ENCODE measurements at regions not wholly inside any gene's neighbourhood (a gene's known extent, or its start where the extent isn't known, plus 50 kb on each side); places are given as distances from the start of the nearest gene placed in this dataset.
A peak's percentile ranks its signal among the peaks of the same experiment; 100 is the strongest.

- no peak for TF ChIP-seq CTCF (IDR thresholded peaks at IDR 0.05; ENCODE audit: low read depth, low read length)
- H3K9me3 ChIP-seq (ENCODE audit: low read depth) = no peaks in the 10 kb centered on the region
- no peaks in the 10 kb centered on the region for H3K4me1 ChIP-seq (ENCODE audit: low read depth)
- peaks cover 2% of the 10 kb centered on the region for H3K27me3 ChIP-seq
- H3K36me3 ChIP-seq = no peaks in the 10 kb centered on the region
- no peak for DNase-seq (ENCODE audit: low read depth in 1 of 2, low spot score in 1 of 2)
- no peak overlapping the region for H3K27ac ChIP-seq
- H3K4me3 ChIP-seq = no peak overlapping the region
Observed at GRCh38 chr19:30909216-30909615, 440.0 kb downstream of the TSHZ3 start.

DNA sequence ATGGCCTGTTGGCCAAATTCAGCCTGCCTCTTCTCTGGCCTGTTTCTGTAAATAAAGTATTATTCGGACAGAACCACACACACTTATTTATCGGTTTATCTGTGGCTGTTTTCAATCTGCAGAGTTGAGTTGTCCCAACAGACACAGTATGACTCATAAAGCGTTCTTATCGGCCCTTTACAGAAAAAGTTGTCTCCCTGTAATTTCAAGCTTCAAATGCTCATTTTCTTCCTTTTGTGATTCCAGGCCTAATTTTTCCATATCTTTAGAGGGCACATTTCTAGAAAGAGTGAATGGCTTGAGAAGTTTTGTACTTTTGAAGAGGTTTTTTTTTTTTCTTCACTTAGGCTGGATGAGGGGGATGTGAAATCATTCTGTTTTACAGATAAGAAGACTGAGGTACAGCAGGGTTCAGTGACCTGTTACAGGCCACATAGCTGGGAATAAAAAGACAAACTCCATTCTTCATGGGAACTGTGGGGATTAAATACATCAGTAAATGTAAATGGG, 440.9 kb downstream of the TSHZ3 start:
- TF ChIP-seq CTCF (IDR thresholded peaks at IDR 0.05; ENCODE audit: low read depth, low read length) = no peak
- Histone ChIP-seq H3K36me3 (no peaks in the 10 kb centered on the region), H3K4me3 (no peak overlapping the region), H3K27me3 (peaks cover 2% of the 10 kb centered on the region), H3K27ac (no peak overlapping the region), H3K4me1 (ENCODE audit: low read depth) (no peaks in the 10 kb centered on the region), H3K9me3 (ENCODE audit: low read depth) (no peaks in the 10 kb centered on the region)
- no peak for DNase-seq (ENCODE audit: low read depth in 1 of 2, low spot score in 1 of 2)

- Histone ChIP-seq H3K27ac (no peak overlapping the region), H3K4me1 (ENCODE audit: low read depth) (no peaks in the 10 kb centered on the region), H3K9me3 (ENCODE audit: low read depth) (no peaks in the 10 kb centered on the region), H3K4me3 (no peak overlapping the region), H3K36me3 (no peaks in the 10 kb centered on the region), H3K27me3 (peaks cover 2% of the 10 kb centered on the region)
- no peak for TF ChIP-seq CTCF (IDR thresholded peaks at IDR 0.05; ENCODE audit: low read depth, low read length)
- no peak for DNase-seq (ENCODE audit: low read depth in 1 of 2, low spot score in 1 of 2)
Observed at GRCh38 chr19:30906871-30907270, 442.4 kb downstream of the TSHZ3 start.

DNA sequence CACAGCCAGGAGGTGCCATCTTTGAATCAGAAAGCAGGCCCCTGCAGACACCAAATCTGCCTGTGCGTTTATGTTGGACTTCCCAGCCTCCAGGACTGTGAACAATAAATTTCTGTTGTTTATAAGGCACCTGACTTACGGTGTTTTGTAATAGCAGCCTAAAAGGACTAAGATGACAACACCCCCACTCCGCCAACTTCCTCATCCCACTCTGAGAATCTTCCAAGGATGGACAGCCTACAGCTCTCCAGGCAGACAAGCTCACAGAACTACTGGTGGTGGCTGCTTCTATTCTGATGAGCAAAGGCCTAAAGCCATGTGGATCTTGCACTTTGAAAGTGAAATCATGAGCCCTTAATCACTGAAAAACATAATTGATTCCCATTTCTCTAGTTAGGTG, 449.2 kb downstream of the TSHZ3 start:
- H3K4me1 ChIP-seq (ENCODE audit: low read depth) = peaks cover 51% of the 10 kb centered on the region
- no peak overlapping the region for H3K4me3 ChIP-seq
- H3K27me3 ChIP-seq = no peaks in the 10 kb centered on the region
- no peaks in the 10 kb centered on the region for H3K36me3 ChIP-seq
- H3K27ac ChIP-seq = no peak overlapping the region
- DNase-seq (ENCODE audit: low read depth in 1 of 2, low spot score in 1 of 2) = no peak
- H3K9me3 ChIP-seq (ENCODE audit: low read depth) = no peaks in the 10 kb centered on the region
- TF ChIP-seq CTCF (IDR thresholded peaks at IDR 0.05; ENCODE audit: low read depth, low read length) = no peak

- DNase-seq (ENCODE audit: low read depth in 1 of 2, low spot score in 1 of 2) = peak in 1 of 2 donors; percentile 44
- Histone ChIP-seq H3K27ac (peak overlapping the region; percentile 99), H3K4me1 (ENCODE audit: low read depth) (peaks cover 52% of the 10 kb centered on the region), H3K4me3 (no peak overlapping the region), H3K9me3 (ENCODE audit: low read depth) (no peaks in the 10 kb centered on the region), H3K27me3 (no peaks in the 10 kb centered on the region), H3K36me3 (no peaks in the 10 kb centered on the region)
- TF ChIP-seq CTCF (IDR thresholded peaks at IDR 0.05; ENCODE audit: low read depth, low read length) = no peak
Observed at GRCh38 chr19:30898353-30899103, 450.7 kb downstream of the TSHZ3 start.
